WTC11 (cell line): ENCODE measurements at regions not wholly inside any gene's neighbourhood (a gene's known extent, or its start where the extent isn't known, plus 50 kb on each side); places are given as distances from the start of the nearest gene placed in this dataset.

ENCODE experiments used
- ATAC-seq: fragments of 200-7000 bp; cut with Tn5 transposase; 2 replicates; pipeline ENCODE4 v1.10.0; 2021; ENCODE audit warnings: mild to moderate bottlenecking, moderate library complexity
- CTCF ChIA-PET: fragments of 300-600 bp; sonication (Branson Sonifier 250); formaldehyde crosslinking; loops from one replicate; lab custom pipeline; 2021; ENCODE audit warnings: antibody characterized with exemption; lab: Charles Lee
- POLR2A ChIA-PET: fragments of 350-600 bp; sonication (Branson Sonifier 250); formaldehyde crosslinking; loops from one replicate; lab custom pipeline; 2021; ENCODE audit warnings: antibody characterized with exemption; lab: Charles Lee
- DNase-seq: peaks from one replicate; pipeline ENCODE4 v3.0.0; 2021; ENCODE audit warnings: low spot score
- H3K27ac Mint-ChIP-seq: 2 replicates; pipeline ENCODE4 v1.8.0; 2021; ENCODE audit warnings: mixed read lengths
- H3K27me3 Mint-ChIP-seq: 2 replicates; pipeline ENCODE4 v1.8.0; 2021; ENCODE audit warnings: low read depth, mild to moderate bottlenecking, moderate library complexity, mixed read lengths
- H3K36me3 Mint-ChIP-seq: 2 replicates; pipeline ENCODE4 v1.8.0; 2021; ENCODE audit warnings: mixed read lengths
- H3K4me1 Mint-ChIP-seq: 2 replicates; pipeline ENCODE4 v1.8.0; 2022; ENCODE audit warnings: mixed read lengths
- H3K4me3 Mint-ChIP-seq: 2 replicates; pipeline ENCODE4 v1.8.0; 2021; ENCODE audit warnings: mild to moderate bottlenecking, moderate library complexity, mixed read lengths
- H3K9me3 Mint-ChIP-seq: 2 replicates; pipeline ENCODE4 v1.8.0; 2021; ENCODE audit warnings: mixed read lengths
- ATF1 ChIP-seq: sonication (generic); formaldehyde crosslinking; IDR thresholded peaks from 2 replicates; pipeline ENCODE4 v1.8.1; 2023; ENCODE audit warnings: mild to moderate bottlenecking, moderate library complexity, missing genetic modification reagents
- ATF6 ChIP-seq: sonication (generic); formaldehyde crosslinking; IDR thresholded peaks from 2 replicates; pipeline ENCODE4 v1.8.1; 2023; ENCODE audit warnings: mild to moderate bottlenecking, missing genetic modification reagents
- ERG ChIP-seq: fragments of 250-450 bp; sonication (Bioruptor Pico); IDR thresholded peaks from 2 replicates; pipeline ENCODE4 v1.8.0; 2021; ENCODE audit warnings: mild to moderate bottlenecking
- ESRRA ChIP-seq: sonication (generic); formaldehyde crosslinking; IDR thresholded peaks from 2 replicates; pipeline ENCODE4 v1.8.1; 2022; ENCODE audit warnings: mild to moderate bottlenecking, missing genetic modification reagents, borderline replicate concordance
- FOXK1 ChIP-seq: sonication (generic); formaldehyde crosslinking; IDR thresholded peaks from 2 replicates; pipeline ENCODE4 v1.8.0; 2022; ENCODE audit warnings: mild to moderate bottlenecking, moderate library complexity, missing genetic modification reagents
- GABPB1 ChIP-seq: sonication (generic); formaldehyde crosslinking; IDR thresholded peaks from 2 replicates; pipeline ENCODE4 v1.8.1; 2023; ENCODE audit warnings: mild to moderate bottlenecking, missing genetic modification reagents
- HMGXB4 ChIP-seq: sonication (generic); formaldehyde crosslinking; IDR thresholded peaks from 2 replicates; pipeline ENCODE4 v1.8.1; 2023; ENCODE audit warnings: mild to moderate bottlenecking, moderate library complexity, missing genetic modification reagents
- IRF1 ChIP-seq: sonication (generic); formaldehyde crosslinking; IDR thresholded peaks from 2 replicates; pipeline ENCODE4 v1.8.0; 2023; ENCODE audit warnings: missing genetic modification reagents
- IRF2 ChIP-seq: sonication (generic); formaldehyde crosslinking; IDR thresholded peaks from 2 replicates; pipeline ENCODE4 v1.8.0; 2022; ENCODE audit warnings: low read depth, missing genetic modification reagents, borderline replicate concordance
- NFE2L1 ChIP-seq: sonication (generic); formaldehyde crosslinking; IDR thresholded peaks from 2 replicates; pipeline ENCODE4 v1.8.1; 2023; ENCODE audit warnings: missing genetic modification reagents
- NR1H2 ChIP-seq: sonication (generic); formaldehyde crosslinking; IDR thresholded peaks from 2 replicates; pipeline ENCODE4 v1.9.0; 2021; ENCODE audit warnings: mild to moderate bottlenecking, moderate library complexity, missing genetic modification reagents
- NR2C2 ChIP-seq: sonication (generic); formaldehyde crosslinking; IDR thresholded peaks from 2 replicates; pipeline ENCODE4 v1.8.0; 2022; ENCODE audit warnings: mild to moderate bottlenecking, missing genetic modification reagents
- SMAD4 ChIP-seq: sonication (generic); formaldehyde crosslinking; IDR thresholded peaks from 2 replicates; pipeline ENCODE4 v1.8.0; 2022; ENCODE audit warnings: mild to moderate bottlenecking, missing genetic modification reagents
- STAT6 ChIP-seq: sonication (generic); formaldehyde crosslinking; conservative IDR thresholded peaks from 2 replicates; pipeline ENCODE4 v1.8.1; 2023; ENCODE audit warnings: mild to moderate bottlenecking, low read depth, missing genetic modification reagents, moderate library complexity
- TEAD4 ChIP-seq: sonication (generic); formaldehyde crosslinking; IDR thresholded peaks from 2 replicates; pipeline ENCODE4 v1.8.0; 2022; ENCODE audit warnings: mild to moderate bottlenecking, missing genetic modification reagents
- TP53 ChIP-seq: sonication (generic); formaldehyde crosslinking; IDR thresholded peaks from 2 replicates; pipeline ENCODE4 v1.8.1; 2023; ENCODE audit warnings: mild to moderate bottlenecking, missing genetic modification reagents
- ZBTB21 ChIP-seq: sonication (generic); formaldehyde crosslinking; IDR thresholded peaks from 2 replicates; pipeline ENCODE4 v1.8.1; 2023; ENCODE audit warnings: mild to moderate bottlenecking, missing genetic modification reagents, borderline replicate concordance
- ZMAT4 ChIP-seq: fragments of 250-450 bp; sonication (Bioruptor Pico); IDR thresholded peaks from 2 replicates; pipeline ENCODE4 v1.9.0; 2021; ENCODE audit warnings: mild to moderate bottlenecking
- ZNF121 ChIP-seq: sonication (generic); formaldehyde crosslinking; IDR thresholded peaks from 2 replicates; pipeline ENCODE4 v1.8.0; 2023; ENCODE audit warnings: missing genetic modification reagents
- ZNF219 ChIP-seq: sonication (generic); formaldehyde crosslinking; IDR thresholded peaks from 2 replicates; pipeline ENCODE4 v1.8.0; 2023; ENCODE audit warnings: missing genetic modification reagents, mild to moderate bottlenecking, borderline replicate concordance
- ZNF263 ChIP-seq: sonication (generic); formaldehyde crosslinking; IDR thresholded peaks from 2 replicates; pipeline ENCODE4 v1.8.1; 2022; ENCODE audit warnings: low read depth, mild to moderate bottlenecking, moderate library complexity, missing genetic modification reagents
- ZNF281 ChIP-seq: sonication (generic); formaldehyde crosslinking; IDR thresholded peaks from 2 replicates; pipeline ENCODE4 v1.8.0; 2023; ENCODE audit warnings: mild to moderate bottlenecking, missing genetic modification reagents

- TF ChIP-seq STAT6 (CRISPR knock-in tag) = no peak
- TF ChIP-seq GABPB1 (CRISPR knock-in tag) = no peak
These were observed 143.1 kb upstream of the PCSK2 start (continued) for GRCh38 chr20:17083738-17084137.

- CTCF ChIA-PET = no interaction called here
- no peak overlapping the region for H3K4me3 Mint-ChIP-seq
- no peaks in the 10 kb centered on the region for H3K36me3 Mint-ChIP-seq
- no peaks in the 10 kb centered on the region for H3K4me1 Mint-ChIP-seq
- POLR2A ChIA-PET = no interaction called here
- no peak for DNase-seq
- no peak for ATAC-seq
- TF ChIP-seq IRF1 (no peak), ERG (no peak), TP53 (CRISPR knock-in tag) (no peak), FOXK1 (CRISPR knock-in tag) (no peak), NR1H2 (CRISPR knock-in tag) (no peak)
- H3K9me3 Mint-ChIP-seq = peaks cover 22% of the 10 kb centered on the region
- H3K27ac Mint-ChIP-seq = no peak overlapping the region
- H3K27me3 Mint-ChIP-seq = no peaks in the 10 kb centered on the region; the same call in 1 of the 2 replicates
These were observed 141.9 kb upstream of the PCSK2 start for GRCh38 chr20:17084909-17085308.

GRCh38 chr20:17093782-17094181 is 133.1 kb upstream of the PCSK2 start:
- H3K4me3 Mint-ChIP-seq = no peak overlapping the region
- H3K9me3 Mint-ChIP-seq = no peaks in the 10 kb centered on the region
- H3K4me1 Mint-ChIP-seq = no peaks in the 10 kb centered on the region
- POLR2A ChIA-PET = no interaction called here
- peaks cover 4% of the 10 kb centered on the region; the same call in 1 of the 2 replicates for H3K27me3 Mint-ChIP-seq
- DNase-seq (no peak), ATAC-seq (no peak)
- CTCF ChIA-PET = no interaction called here
- no peaks in the 10 kb centered on the region for H3K36me3 Mint-ChIP-seq
- no peak overlapping the region for H3K27ac Mint-ChIP-seq
- TF ChIP-seq ZNF263 (no peak), ZNF121 (CRISPR knock-in tag) (no peak), NFE2L1 (no peak), TP53 (CRISPR knock-in tag) (no peak), ZNF281 (no peak), ESRRA (CRISPR knock-in tag) (no peak), NR2C2 (CRISPR knock-in tag) (no peak), SMAD4 (no peak), IRF2 (CRISPR knock-in tag) (no peak), ZNF219 (CRISPR knock-in tag) (no peak), ERG (no peak), TEAD4 (no peak), ZMAT4 (no peak), ATF1 (CRISPR knock-in tag) (no peak), HMGXB4 (CRISPR knock-in tag) (no peak), ATF6 (no peak), ZBTB21 (CRISPR knock-in tag) (no peak)
